ENCODE measurements at regions not wholly inside any gene's neighbourhood (a gene's known extent, or its start where the extent isn't known, plus 50 kb on each side); places are given as distances from the start of the nearest gene placed in this dataset.

DNA sequence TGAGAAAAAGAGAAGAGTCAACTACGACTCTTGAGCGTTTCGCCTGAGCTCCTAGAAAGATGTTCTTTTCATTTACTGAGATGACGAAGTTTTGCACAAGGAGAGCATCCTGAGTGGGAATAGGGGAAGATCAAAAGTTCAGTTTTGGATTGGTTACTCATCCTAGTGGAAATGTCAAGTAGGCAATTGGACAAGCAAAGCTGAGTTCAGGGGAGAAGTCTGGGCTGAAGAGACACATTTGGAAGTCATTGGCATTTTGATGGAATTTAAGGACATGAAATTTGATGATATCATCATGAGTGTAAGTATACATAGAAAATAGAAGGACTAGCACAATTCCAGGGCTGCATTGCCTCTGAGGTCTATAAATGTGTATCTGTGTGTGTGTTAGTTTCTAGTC, 416.6 kb downstream of the RAD51AP2 start:
- H2BK120ac ChIP-seq (ENCODE audit: low read depth, low read length, poor library complexity, severe bottlenecking), result no peak overlapping the region
- H4K5ac ChIP-seq (ENCODE audit: insufficient read length, low read depth, low read length), result no peak overlapping the region
- H2BK5ac ChIP-seq (ENCODE audit: insufficient read length, low read length), result no peak overlapping the region
- no peak overlapping the region for H3K23ac ChIP-seq (ENCODE audit: insufficient read length, low read depth, low read length)
- no peak overlapping the region for H2BK15ac ChIP-seq (ENCODE audit: low read depth, low read length)
- no peak overlapping the region for H2BK20ac ChIP-seq (ENCODE audit: low read depth, low read length, poor library complexity, severe bottlenecking)
- H3K4me1 Mint-ChIP-seq, result peaks cover 0 to 2% of the 10 kb centered on the region in 2 experiments; a peak in 1 of 4 replicates
- no peak overlapping the region for H3K4me3 Mint-ChIP-seq
- no peaks in the 10 kb centered on the region for H3K9me3 ChIP-seq (ENCODE audit: control insufficient read depth, low read depth, low read length)
- H3T11ph ChIP-seq (ENCODE audit: low read length), result no peak overlapping the region
- H3K79me1 ChIP-seq (ENCODE audit: insufficient read depth, low read depth, low read length, poor library complexity, severe bottlenecking), result no peaks in the 10 kb centered on the region
- no peaks in the 10 kb centered on the region for H3K27me3 Mint-ChIP-seq (ENCODE audit: low read depth)
- WGBS (ENCODE audit: extremely low coverage, insufficient read length, low lambda C conversion rate), result no CpG with 5 or more reads among the region's 4 CpGs
- H3K4me1 ChIP-seq (ENCODE audit: insufficient read depth, low read length), result no peaks in the 10 kb centered on the region
- H3K18ac ChIP-seq (ENCODE audit: insufficient read length, low read depth, low read length), result no peak overlapping the region
- H3K79me2 ChIP-seq (ENCODE audit: insufficient read depth, low read length), result no peaks in the 10 kb centered on the region
- no peak overlapping the region for H3K27ac Mint-ChIP-seq
- no peak for DNase-seq
- H2AFZ ChIP-seq (ENCODE audit: low read length), result no peak overlapping the region
- H3K56ac ChIP-seq (ENCODE audit: insufficient read length, low read depth, low read length), result no peak overlapping the region
- no peaks in the 10 kb centered on the region for H3K36me3 Mint-ChIP-seq (ENCODE audit: insufficient read depth in 1 of 3, low read depth in 3 of 3)
- H4K8ac ChIP-seq (replicated peaks; ENCODE audit: insufficient read length, low read depth, low read length), result no peak overlapping the region
- TF ChIP-seq, protein P1, sequence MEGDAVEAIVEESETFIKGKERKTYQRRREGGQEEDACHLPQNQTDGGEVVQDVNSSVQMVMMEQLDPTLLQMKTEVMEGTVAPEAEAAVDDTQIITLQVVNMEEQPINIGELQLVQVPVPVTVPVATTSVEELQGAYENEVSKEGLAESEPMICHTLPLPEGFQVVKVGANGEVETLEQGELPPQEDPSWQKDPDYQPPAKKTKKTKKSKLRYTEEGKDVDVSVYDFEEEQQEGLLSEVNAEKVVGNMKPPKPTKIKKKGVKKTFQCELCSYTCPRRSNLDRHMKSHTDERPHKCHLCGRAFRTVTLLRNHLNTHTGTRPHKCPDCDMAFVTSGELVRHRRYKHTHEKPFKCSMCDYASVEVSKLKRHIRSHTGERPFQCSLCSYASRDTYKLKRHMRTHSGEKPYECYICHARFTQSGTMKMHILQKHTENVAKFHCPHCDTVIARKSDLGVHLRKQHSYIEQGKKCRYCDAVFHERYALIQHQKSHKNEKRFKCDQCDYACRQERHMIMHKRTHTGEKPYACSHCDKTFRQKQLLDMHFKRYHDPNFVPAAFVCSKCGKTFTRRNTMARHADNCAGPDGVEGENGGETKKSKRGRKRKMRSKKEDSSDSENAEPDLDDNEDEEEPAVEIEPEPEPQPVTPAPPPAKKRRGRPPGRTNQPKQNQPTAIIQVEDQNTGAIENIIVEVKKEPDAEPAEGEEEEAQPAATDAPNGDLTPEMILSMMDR (conservative IDR thresholded peaks at IDR 0.05), result no peak
- no peak overlapping the region for H2AK5ac ChIP-seq (ENCODE audit: insufficient read length, low read length)
- no peak overlapping the region for H3K4ac ChIP-seq (ENCODE audit: low read depth, low read length)
- no peaks in the 10 kb centered on the region for H3K23me2 ChIP-seq (ENCODE audit: insufficient read length, low read depth, low read length, poor library complexity, severe bottlenecking)
- no peak overlapping the region for H2BK12ac ChIP-seq (ENCODE audit: insufficient read length, low read depth, low read length)
- no peak overlapping the region for H3K27ac ChIP-seq (ENCODE audit: insufficient read length, low read depth, low read length)
- H4K91ac ChIP-seq (ENCODE audit: insufficient read length, low read depth, low read length), result no peak overlapping the region
- H3K14ac ChIP-seq (ENCODE audit: insufficient read depth, low read length), result no peak overlapping the region
- no peaks in the 10 kb centered on the region for H3K27me3 ChIP-seq (ENCODE audit: insufficient read depth, low read length)
- no peaks in the 10 kb centered on the region for H3K9me3 Mint-ChIP-seq
- H4K20me1 ChIP-seq (ENCODE audit: control insufficient read depth, insufficient read depth, insufficient read length), result no peaks in the 10 kb centered on the region
- H3K9ac ChIP-seq (ENCODE audit: extremely low read depth, insufficient read length, low read length), result no peak overlapping the region
- H3K4me2 ChIP-seq (ENCODE audit: insufficient read depth, insufficient read length, low read length), result no peak overlapping the region

All from H9 (cell line).